Embryonic facial prominence (tissue), 1 donor: ENCODE measurements at regions not wholly inside any gene's neighbourhood (a gene's known extent, or its start where the extent isn't known, plus 50 kb on each side); places are given as distances from the start of the nearest gene placed in this dataset.

Experiments
- DNase-seq: peaks from one replicate; pipeline ENCODE4 v3.0.0-alpha.2; 2016; ENCODE audit errors: extremely low spot score

DNA sequence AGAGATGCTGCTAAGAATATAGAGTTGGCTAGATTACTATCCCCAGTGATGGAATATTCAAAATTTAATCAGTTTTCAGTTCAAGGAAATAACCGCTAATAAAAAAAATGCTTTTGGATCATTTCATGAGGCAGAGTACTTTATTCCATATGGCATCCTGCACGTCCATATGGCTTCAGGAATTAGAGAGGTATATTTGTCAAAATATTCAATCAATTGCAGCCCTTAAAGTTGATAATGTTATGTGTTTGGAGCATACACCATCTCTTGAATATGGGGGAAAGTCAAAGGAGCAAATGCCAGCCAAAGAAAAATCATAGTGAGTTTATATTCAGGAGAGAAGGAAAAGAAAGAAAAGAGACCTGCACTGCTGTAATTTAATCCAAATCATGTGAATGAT is 266.4 kb downstream of the TMEM182 start:
- no peak for DNase-seq
